ENCODE measurements at regions not wholly inside any gene's neighbourhood (a gene's known extent, or its start where the extent isn't known, plus 50 kb on each side); places are given as distances from the start of the nearest gene placed in this dataset.

GRCh38 chr3:164640591-164640990 lies 437.7 kb downstream of the SI start:
- intact Hi-C loops (cut with DNase I), result no loop called here
- no peak for ATAC-seq (ENCODE audit: poor library complexity)
- no peak for DNase-seq

GRCh38 chr3:164620956-164621355 lies 457.3 kb downstream of the SI start:
- intact Hi-C loops (cut with DNase I), result no loop called here
- no peak for ATAC-seq (ENCODE audit: poor library complexity)
- no peak for DNase-seq

- ATAC-seq (ENCODE audit: poor library complexity) (no peak), DNase-seq (no peak)
- intact Hi-C loops (cut with DNase I), result no loop called here
Measured at GRCh38 chr3:164620423-164620822, 457.9 kb downstream of the SI start.

GRCh38 chr3:164612751-164613150 lies 465.5 kb downstream of the SI start:
- DNase-seq, result no peak
- ATAC-seq (ENCODE audit: poor library complexity), result no peak
- intact Hi-C loops (cut with DNase I), result no loop called here

GRCh38 chr3:164608554-164609276 lies 469.6 kb downstream of the SI start:
- no peak for ATAC-seq (ENCODE audit: poor library complexity)
- intact Hi-C loops (cut with DNase I), result no loop called here
- DNase-seq, result no peak

GRCh38 chr3:164604687-164605086 lies 473.6 kb downstream of the SI start:
- DNase-seq (no peak), ATAC-seq (ENCODE audit: poor library complexity) (no peak)
- intact Hi-C loops (cut with DNase I), result no loop called here

- DNase-seq, result no peak
- intact Hi-C loops (cut with DNase I), result no loop called here
- no peak for ATAC-seq (ENCODE audit: poor library complexity)
Measured at GRCh38 chr3:164577667-164578210, 500.6 kb downstream of the SI start.

GRCh38 chr3:164572436-164572835 lies 505.9 kb downstream of the SI start:
- no peak for DNase-seq
- ATAC-seq (ENCODE audit: poor library complexity), result no peak
- intact Hi-C loops (cut with DNase I), result no loop called here

GRCh38 chr3:164550857-164551256 lies 527.4 kb downstream of the SI start:
- DNase-seq, result no peak
- intact Hi-C loops (cut with DNase I), result no loop called here
- no peak for ATAC-seq (ENCODE audit: poor library complexity)

- ATAC-seq (ENCODE audit: poor library complexity) (no peak), DNase-seq (no peak)
- intact Hi-C loops (cut with DNase I), result no loop called here
Measured at GRCh38 chr3:164539215-164539614, 539.1 kb downstream of the SI start.

- no peak for DNase-seq
- intact Hi-C loops (cut with DNase I), result no loop called here
- ATAC-seq (ENCODE audit: poor library complexity), result no peak
Measured at GRCh38 chr3:164537485-164537884, 540.8 kb downstream of the SI start.

- intact Hi-C loops (cut with DNase I), result no loop called here
- DNase-seq (no peak), ATAC-seq (ENCODE audit: poor library complexity) (no peak)
Measured at GRCh38 chr3:164533275-164533674, 545.0 kb downstream of the SI start.

GRCh38 chr3:164526250-164526649 lies 552.0 kb downstream of the SI start:
- ATAC-seq (ENCODE audit: poor library complexity), result no peak
- DNase-seq, result no peak
- intact Hi-C loops (cut with DNase I), result no loop called here

GRCh38 chr3:164524201-164524600 lies 554.1 kb downstream of the SI start:
- DNase-seq (no peak), ATAC-seq (ENCODE audit: poor library complexity) (no peak)
- intact Hi-C loops (cut with DNase I), result no loop called here

GRCh38 chr3:164522073-164522763 lies 556.1 kb downstream of the SI start:
- intact Hi-C loops (cut with DNase I), result no loop called here
- ATAC-seq (ENCODE audit: poor library complexity) (no peak), DNase-seq (no peak)

GRCh38 chr3:164521644-164522043 lies 556.7 kb downstream of the SI start:
- intact Hi-C loops (cut with DNase I), result no loop called here
- ATAC-seq (ENCODE audit: poor library complexity) (no peak), DNase-seq (no peak)

- intact Hi-C loops (cut with DNase I), result no loop called here
- ATAC-seq (ENCODE audit: poor library complexity) (no peak), DNase-seq (no peak)
Measured at GRCh38 chr3:164521139-164521538, 557.2 kb downstream of the SI start.

- ATAC-seq (ENCODE audit: poor library complexity) (no peak), DNase-seq (no peak)
- intact Hi-C loops (cut with DNase I), result no loop called here
Measured at GRCh38 chr3:164515256-164515655, 563.0 kb downstream of the SI start.

- ATAC-seq (ENCODE audit: poor library complexity) (no peak), DNase-seq (no peak)
- intact Hi-C loops (cut with DNase I), result no loop called here
Measured at GRCh38 chr3:164514576-164514975, 563.7 kb downstream of the SI start.

GRCh38 chr3:164507886-164508285 lies 570.4 kb downstream of the SI start:
- DNase-seq (no peak), ATAC-seq (ENCODE audit: poor library complexity) (no peak)
- intact Hi-C loops (cut with DNase I), result no loop called here
